A549 (cell line): ENCODE measurements at regions not wholly inside any gene's neighbourhood (a gene's known extent, or its start where the extent isn't known, plus 50 kb on each side); places are given as distances from the start of the nearest gene placed in this dataset.

Source experiments
- ATAC-seq, 2 experiments: fragments of 200-7000 bp in 1 of 2; fragments of >200 bp in 1 of 2; cut with Nextera tagmentation in 1 of 2; cut with Tn5 transposase in 1 of 2; 3 replicates each; pipeline versions ENCODE4 v1.8.0 to v1.9.1; 2018 to 2020; ENCODE audit warnings: mild to moderate bottlenecking in 1 of 2, moderate library complexity in 1 of 2
- CTCF ChIA-PET: fragments of 300-600 bp; sonication (Branson Sonifier 250); formaldehyde crosslinking; extraction: SDS; loops from one replicate; lab custom pipeline; 2021; ENCODE audit warnings: antibody characterized with exemption, inconsistent platforms; lab: Yijun Ruan, JAX
- POLR2A ChIA-PET: fragments of 350-600 bp; formaldehyde crosslinking; extraction: SDS; loops from one replicate; lab custom pipeline; 2021; ENCODE audit warnings: antibody characterized with exemption, inconsistent platforms; lab: Yijun Ruan, JAX
- DNase-seq, 2 experiments: peaks; one replicate each; pipeline versions ENCODE4 v3.0.0 to v3.0.0-alpha.2; 2011 to 2016; ENCODE audit warnings: low read depth in 1 of 2, low spot score in 1 of 2
- FAIRE-seq: peaks from 2 replicates; lab custom pipeline; 2011; peaks lifted over from hg19 to GRCh38; lab: Jason Lieb, UNC
- H3K27ac ChIP-seq, 2 experiments: fragments of >200 bp; sonication (Bioruptor Twin); formaldehyde crosslinking; 3 replicates each; pipeline ENCODE4 v1.5.1; 2016 to 2017
- H3K4me1 ChIP-seq: fragments of >200 bp; sonication (Bioruptor Twin); formaldehyde crosslinking; 3 replicates; pipeline ENCODE4 v1.6.1; 2016
- H3K4me2 ChIP-seq: fragments of >200 bp; sonication (Bioruptor Twin); formaldehyde crosslinking; 3 replicates; pipeline ENCODE4 v1.6.1; 2016
- H3K4me3 ChIP-seq: fragments of >200 bp; sonication (Bioruptor Twin); formaldehyde crosslinking; 3 replicates; pipeline ENCODE4 v1.5.1; 2016
- H3K9me3 ChIP-seq: fragments of >200 bp; sonication (Bioruptor Twin); formaldehyde crosslinking; 3 replicates; pipeline ENCODE4 v1.6.1; 2016
- ATOH8 ChIP-seq: fragments of 250-450 bp; sonication (Bioruptor Pico); IDR thresholded peaks from 2 replicates; pipeline ENCODE4 v1.5.0; 2020; ENCODE audit warnings: low read depth, mild to moderate bottlenecking, moderate library complexity
- BHLHE40 ChIP-seq: IDR thresholded peaks from 2 replicates; pipeline ENCODE4 v1.6.1; 2012; ENCODE audit warnings: low read depth, low read length, inconsistent platforms
- CHD4 ChIP-seq: fragments of 200-600 bp; sonication (generic); IDR thresholded peaks from 2 replicates; pipeline ENCODE4 v1.6.1; 2016; ENCODE audit warnings: antibody characterized with exemption, mild to moderate bottlenecking, borderline replicate concordance
- EHF ChIP-seq: fragments of 250-450 bp; sonication (Bioruptor Pico); IDR thresholded peaks from 2 replicates; pipeline ENCODE4 v1.5.0; 2020; ENCODE audit warnings: mild to moderate bottlenecking
- EHMT2 ChIP-seq: fragments of 200-600 bp; sonication (generic); IDR thresholded peaks from 2 replicates; pipeline ENCODE4 v1.6.1; 2016; ENCODE audit warnings: antibody characterized with exemption, low read depth, mild to moderate bottlenecking, moderate library complexity
- GATA3 ChIP-seq: IDR thresholded peaks from 2 replicates; pipeline ENCODE4 v1.6.1; 2012; ENCODE audit warnings: borderline replicate concordance
- HEYL ChIP-seq: fragments of 250-450 bp; sonication (Bioruptor Pico); IDR thresholded peaks from 2 replicates; pipeline ENCODE4 v1.8.0; 2021; ENCODE audit warnings: mild to moderate bottlenecking, moderate library complexity
- HOXB5 ChIP-seq: fragments of 250-450 bp; sonication (Bioruptor Pico); IDR thresholded peaks from 2 replicates; pipeline ENCODE4 v1.5.0; 2020; ENCODE audit warnings: mild to moderate bottlenecking, moderate library complexity
- JUN ChIP-seq, 2 experiments: fragments of >200 bp; sonication (Bioruptor Twin); formaldehyde crosslinking; IDR thresholded peaks; 2 replicates in 1 of 2; 3 replicates in 1 of 2; pipeline ENCODE4 v1.6.1; 2016 to 2017
- KDM5A ChIP-seq: fragments of 200-600 bp; sonication (generic); IDR thresholded peaks from 2 replicates; pipeline ENCODE4 v1.6.1; 2016; ENCODE audit warnings: antibody characterized with exemption, mild to moderate bottlenecking
- NPAS2 ChIP-seq: fragments of 250-450 bp; sonication (Bioruptor Pico); IDR thresholded peaks from 2 replicates; pipeline ENCODE4 v1.8.0; 2022; ENCODE audit warnings: mild to moderate bottlenecking, moderate library complexity, borderline replicate concordance
- PHF8 ChIP-seq: fragments of 200-600 bp; sonication (generic); IDR thresholded peaks from 2 replicates; pipeline ENCODE4 v1.6.1; 2016; ENCODE audit warnings: low read depth, mild to moderate bottlenecking, antibody characterized with exemption, moderate library complexity, borderline replicate concordance
- POLR2A ChIP-seq: IDR thresholded peaks from 2 replicates; pipeline ENCODE4 v1.6.1; 2012; ENCODE audit warnings: mild to moderate bottlenecking, low read length
- RAD21 ChIP-seq, 2 experiments: fragments of >200 bp in 1 of 2; sonication (Bioruptor Twin) in 1 of 2; formaldehyde crosslinking in 1 of 2; IDR thresholded peaks in 1 of 2; conservative IDR thresholded peaks in 1 of 2; 2 replicates in 1 of 2; 3 replicates in 1 of 2; pipeline ENCODE4 v1.6.1; 2012 to 2018; ENCODE audit warnings: inconsistent platforms in 1 of 2
- RARB ChIP-seq: fragments of 250-450 bp; sonication (Bioruptor Pico); IDR thresholded peaks from 2 replicates; pipeline ENCODE4 v1.8.0; 2021; ENCODE audit warnings: mild to moderate bottlenecking, moderate library complexity
- SREBF2 ChIP-seq: fragments of 450-650 bp; IDR thresholded peaks from 2 replicates; pipeline ENCODE4 v1.6.1; 2014; ENCODE audit warnings: mild to moderate bottlenecking, moderate library complexity
- ZC3H11A ChIP-seq: fragments of 450-650 bp; IDR thresholded peaks from 2 replicates; pipeline ENCODE4 v1.6.1; 2014; ENCODE audit warnings: antibody characterized with exemption, mild to moderate bottlenecking
- ZNF302 ChIP-seq: fragments of 250-450 bp; sonication (Bioruptor Pico); IDR thresholded peaks from 2 replicates; pipeline ENCODE4 v1.9.0; 2021; ENCODE audit warnings: inconsistent platforms, mild to moderate bottlenecking, moderate library complexity
- ZSCAN20 ChIP-seq: fragments of 250-450 bp; sonication (Bioruptor Pico); IDR thresholded peaks from 2 replicates; pipeline ENCODE4 v1.8.0; 2022; ENCODE audit warnings: mild to moderate bottlenecking, moderate library complexity
- WGBS: methylation state at CpG from one replicate; pipeline ENCODE4 v1.1.6; 2017; ENCODE audit errors: missing lambda C conversion rate; 5-methylcytosine and 5-hydroxymethylcytosine counted together
- TF ChIP-seq, protein P1 (sequence below): fragments of >200 bp; sonication (Bioruptor Twin); formaldehyde crosslinking; IDR thresholded peaks from 3 replicates; pipeline ENCODE4 v1.5.1; 2016
- TF ChIP-seq, protein P2 (sequence below): fragments of 450-650 bp; IDR thresholded peaks from 2 replicates; pipeline ENCODE4 v1.6.1; 2014; ENCODE audit warnings: antibody characterized with exemption
- TF ChIP-seq, protein P3 (sequence below): IDR thresholded peaks from 2 replicates; pipeline ENCODE4 v1.6.1; 2012; ENCODE audit warnings: low read depth, borderline replicate concordance

GRCh38 chr3:102163818-102164154 lies 271.0 kb upstream of the ZPLD1 start:
- no peak for FAIRE-seq
- peak overlapping the region; percentile 68 to 82 for H3K27ac ChIP-seq
- no peak for TF ChIP-seq ZC3H11A
- no peak for TF ChIP-seq RAD21 (conservative IDR thresholded peaks at IDR 0.05 in 1 of 2, IDR thresholded peaks at IDR 0.05 in 1 of 2)
- TF ChIP-seq HOXB5, result 0 out of 2 replicates have a peak, but pooled peaks have one; percentile 12
- TF ChIP-seq SREBF2, result no peak
- TF ChIP-seq KDM5A, result no peak
- 0 out of 2 replicates have a peak, but pooled peaks have one; percentile 75 for TF ChIP-seq ZNF302 (CRISPR knock-in tag)
- no peak for TF ChIP-seq ZSCAN20 (CRISPR knock-in tag)
- TF ChIP-seq JUN (IDR thresholded peaks at IDR 0.05), result no peak
- TF ChIP-seq NPAS2 (CRISPR knock-in tag), result no peak
- TF ChIP-seq, all 56 proteins: peak for 2
- DNase-seq (no peak), ATAC-seq (peak; percentile 51 to 62)
- Histone ChIP-seq H3K9me3 (no peaks in the 10 kb centered on the region), H3K4me3 (no peak overlapping the region), H3K4me1 (peaks cover 33% of the 10 kb centered on the region), H3K4me2 (peak overlapping the region; percentile 49)
- WGBS, result 51% methylated on average over 4 of the region's 4 CpGs
- POLR2A ChIA-PET, result interaction anchor here (2.2 kb wide), 1 partner anchor 315 kb away, joined by 9 read pairs; the partner anchor contains the start of gene NFKBIZ
- CTCF ChIA-PET, result interaction anchor here (1.4 to 1.5 kb wide), 2 partner anchors 61 to 373 kb away, joined by 3 to 4 read pairs; no protein-coding TSS in a partner anchor

- Histone ChIP-seq H3K27ac (peak overlapping the region in 1 of 2 experiments; percentile 69; a peak in 2 of 6 replicates), H3K9me3 (no peaks in the 10 kb centered on the region), H3K4me2 (no peak overlapping the region), H3K4me3 (no peak overlapping the region), H3K4me1 (peaks cover 33% of the 10 kb centered on the region)
- CTCF ChIA-PET, result no interaction called here
- TF ChIP-seq HOXB5 (no peak), GATA3 (no peak), RARB (no peak), PHF8 (no peak), CHD4 (no peak), EHMT2 (no peak)
- TF ChIP-seq, protein P1, sequence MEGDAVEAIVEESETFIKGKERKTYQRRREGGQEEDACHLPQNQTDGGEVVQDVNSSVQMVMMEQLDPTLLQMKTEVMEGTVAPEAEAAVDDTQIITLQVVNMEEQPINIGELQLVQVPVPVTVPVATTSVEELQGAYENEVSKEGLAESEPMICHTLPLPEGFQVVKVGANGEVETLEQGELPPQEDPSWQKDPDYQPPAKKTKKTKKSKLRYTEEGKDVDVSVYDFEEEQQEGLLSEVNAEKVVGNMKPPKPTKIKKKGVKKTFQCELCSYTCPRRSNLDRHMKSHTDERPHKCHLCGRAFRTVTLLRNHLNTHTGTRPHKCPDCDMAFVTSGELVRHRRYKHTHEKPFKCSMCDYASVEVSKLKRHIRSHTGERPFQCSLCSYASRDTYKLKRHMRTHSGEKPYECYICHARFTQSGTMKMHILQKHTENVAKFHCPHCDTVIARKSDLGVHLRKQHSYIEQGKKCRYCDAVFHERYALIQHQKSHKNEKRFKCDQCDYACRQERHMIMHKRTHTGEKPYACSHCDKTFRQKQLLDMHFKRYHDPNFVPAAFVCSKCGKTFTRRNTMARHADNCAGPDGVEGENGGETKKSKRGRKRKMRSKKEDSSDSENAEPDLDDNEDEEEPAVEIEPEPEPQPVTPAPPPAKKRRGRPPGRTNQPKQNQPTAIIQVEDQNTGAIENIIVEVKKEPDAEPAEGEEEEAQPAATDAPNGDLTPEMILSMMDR, result no peak
- POLR2A ChIA-PET, result interaction anchor here (0.7 kb wide), 1 partner anchor 32 kb away, joined by 3 read pairs; no protein-coding TSS in a partner anchor
- WGBS, result 68% methylated on average over 1 of the region's 1 CpG
- FAIRE-seq, result no peak
- no peak for ATAC-seq
- DNase-seq, result no peak
Measured at GRCh38 chr3:102165367-102165766, 269.4 kb upstream of the ZPLD1 start.

- Histone ChIP-seq H3K4me1 (peaks cover 25% of the 10 kb centered on the region), H3K4me2 (no peak overlapping the region), H3K4me3 (no peak overlapping the region), H3K9me3 (no peaks in the 10 kb centered on the region), H3K27ac (peak overlapping the region in 1 of 2 experiments; percentile 37; a peak in 2 of 6 replicates)
- ATAC-seq (no peak), FAIRE-seq (no peak), DNase-seq (no peak)
- POLR2A ChIA-PET, result no interaction called here
- TF ChIP-seq HEYL (CRISPR knock-in tag) (no peak), HOXB5 (no peak), ATOH8 (CRISPR knock-in tag) (no peak), SREBF2 (no peak), EHF (CRISPR knock-in tag) (no peak), BHLHE40 (no peak), POLR2A (no peak)
- TF ChIP-seq, protein P2, sequence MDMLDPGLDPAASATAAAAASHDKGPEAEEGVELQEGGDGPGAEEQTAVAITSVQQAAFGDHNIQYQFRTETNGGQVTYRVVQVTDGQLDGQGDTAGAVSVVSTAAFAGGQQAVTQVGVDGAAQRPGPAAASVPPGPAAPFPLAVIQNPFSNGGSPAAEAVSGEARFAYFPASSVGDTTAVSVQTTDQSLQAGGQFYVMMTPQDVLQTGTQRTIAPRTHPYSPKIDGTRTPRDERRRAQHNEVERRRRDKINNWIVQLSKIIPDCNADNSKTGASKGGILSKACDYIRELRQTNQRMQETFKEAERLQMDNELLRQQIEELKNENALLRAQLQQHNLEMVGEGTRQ, result no peak
- TF ChIP-seq, protein P3, sequence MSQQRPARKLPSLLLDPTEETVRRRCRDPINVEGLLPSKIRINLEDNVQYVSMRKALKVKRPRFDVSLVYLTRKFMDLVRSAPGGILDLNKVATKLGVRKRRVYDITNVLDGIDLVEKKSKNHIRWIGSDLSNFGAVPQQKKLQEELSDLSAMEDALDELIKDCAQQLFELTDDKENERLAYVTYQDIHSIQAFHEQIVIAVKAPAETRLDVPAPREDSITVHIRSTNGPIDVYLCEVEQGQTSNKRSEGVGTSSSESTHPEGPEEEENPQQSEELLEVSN, result no peak
- whole genome bisulfite sequencing, result 93% methylated on average over 1 of the region's 1 CpG
- CTCF ChIA-PET, result interaction anchor here (1.3 kb wide), 1 partner anchor 55 kb away, joined by 3 read pairs; no protein-coding TSS in a partner anchor
Measured at GRCh38 chr3:102169915-102170479, 264.8 kb upstream of the ZPLD1 start.
